HG03342 (cell line): ENCODE measurements at regions not wholly inside any gene's neighbourhood (a gene's known extent, or its start where the extent isn't known, plus 50 kb on each side); places are given as distances from the start of the nearest gene placed in this dataset.
"Not testable (repeated sequence)": the region's sequence is repeated elsewhere in the genome, so short reads cannot be mapped to it uniquely, and the experiment has no call there.

Experiments
- ATAC-seq: cut with Tn5 transposase; IDR thresholded peaks from one replicate; pipeline ENCODE4 v1.9.1; 2021; ENCODE audit warnings: mild to moderate bottlenecking, moderate library complexity; ENCODE audit not compliant: unreplicated experiment

DNA sequence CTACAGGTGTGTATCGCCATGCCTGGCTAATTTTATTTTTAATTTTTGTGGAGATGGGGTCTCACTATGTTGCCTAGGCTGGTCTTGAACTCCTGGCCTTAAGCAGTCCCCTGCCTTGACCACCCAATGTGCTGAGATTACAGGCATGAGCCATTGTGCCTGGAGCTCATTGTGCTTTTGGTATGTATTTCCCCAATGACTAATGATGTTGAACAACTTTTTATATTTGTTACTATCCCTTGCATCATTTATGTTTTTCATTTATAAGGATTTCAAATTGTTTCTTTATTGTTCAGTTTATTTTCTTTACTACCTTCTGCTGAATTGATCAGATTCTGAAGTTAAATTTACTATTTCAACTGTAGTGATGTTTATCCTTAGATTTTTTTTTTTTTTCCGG, 199.7 kb downstream of the CEP135 start:
- ATAC-seq = no peak

DNA sequence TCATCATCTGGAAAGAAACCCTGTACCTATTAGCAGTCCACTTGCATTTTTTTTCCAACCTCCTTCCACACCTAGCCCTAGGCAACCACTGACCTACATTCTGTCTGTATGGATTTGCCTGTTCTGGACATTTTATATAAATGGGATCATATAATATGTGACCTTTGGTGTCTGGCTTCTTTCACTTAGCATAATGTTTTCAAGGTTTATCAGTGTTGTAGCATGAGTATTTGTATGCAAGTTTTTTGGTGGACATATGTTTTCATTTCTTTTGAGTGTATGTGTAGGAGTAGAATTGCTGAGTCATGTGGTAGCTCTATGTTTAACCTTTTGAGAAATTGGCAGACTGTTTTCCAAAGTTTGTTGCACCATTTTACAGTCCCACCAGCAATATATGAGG, 198.6 kb downstream of the CEP135 start:
- no peak for ATAC-seq

- no peak for ATAC-seq
These were observed 198.2 kb downstream of the CEP135 start for GRCh38 chr4:56146956-56147355.

GRCh38 chr4:56142088-56142487, 193.3 kb downstream of the CEP135 start:
- ATAC-seq = no peak

GRCh38 chr4:56139241-56139827, 190.6 kb downstream of the CEP135 start:
- ATAC-seq = no peak

DNA sequence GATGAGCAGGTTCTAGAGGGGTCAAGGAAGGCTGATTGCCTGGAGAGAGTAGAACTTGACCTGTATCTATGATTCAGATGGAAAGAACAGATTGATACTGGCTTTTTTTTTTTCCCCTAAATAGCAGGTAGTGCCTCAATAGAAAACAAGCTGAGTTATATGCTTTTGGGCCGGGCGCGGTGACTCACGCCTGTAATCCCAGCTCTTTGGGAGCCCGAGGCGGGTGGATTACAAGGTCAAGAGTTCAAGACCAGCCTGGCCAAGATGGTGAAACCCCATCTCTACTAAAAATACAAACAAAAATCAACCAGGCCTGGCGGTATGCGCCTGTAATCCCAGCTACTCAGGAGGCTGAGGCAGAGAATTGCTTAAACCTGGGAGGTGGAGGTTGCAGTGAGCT, 186.1 kb downstream of the CEP135 start:
- ATAC-seq = not testable (repeated sequence)

DNA sequence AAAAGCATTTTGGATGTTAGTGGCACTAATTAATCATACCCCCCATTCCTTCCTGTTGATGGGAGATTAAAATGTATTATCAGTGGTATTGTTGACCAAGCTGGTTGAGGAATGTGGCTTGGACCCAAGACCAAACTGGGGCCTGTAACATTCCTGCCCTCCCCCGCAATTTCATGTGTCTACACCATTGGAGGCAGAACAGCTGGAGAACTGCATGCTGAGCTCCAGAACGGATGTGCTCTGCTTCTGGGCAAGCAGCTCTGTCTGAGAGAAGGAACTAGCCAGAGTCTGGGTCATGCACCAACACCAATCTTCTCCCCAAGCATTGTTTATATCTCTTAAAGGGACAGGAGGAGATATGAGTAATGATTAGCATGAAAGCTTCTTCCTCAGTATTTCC, 185.5 kb downstream of the CEP135 start:
- ATAC-seq = no peak

DNA sequence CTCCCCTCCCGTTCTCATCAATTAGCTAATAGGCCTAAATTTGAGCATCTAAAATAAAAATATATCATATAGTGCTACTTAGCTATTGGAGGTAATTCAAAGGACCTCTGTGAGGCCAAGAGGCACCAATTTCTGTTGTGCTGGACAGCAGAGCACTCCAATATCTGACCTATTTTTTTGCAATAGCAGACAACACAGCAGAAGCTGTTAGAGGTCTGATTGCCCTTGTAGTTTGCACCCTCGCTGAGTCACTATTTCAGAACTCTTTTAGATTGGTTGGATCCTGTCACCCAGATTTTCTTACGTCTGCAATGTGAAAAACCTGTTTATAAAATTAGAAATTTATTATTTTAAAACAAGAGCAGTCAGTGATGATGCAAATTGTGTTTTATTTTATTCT, 184.1 kb downstream of the CEP135 start:
- no peak for ATAC-seq

DNA sequence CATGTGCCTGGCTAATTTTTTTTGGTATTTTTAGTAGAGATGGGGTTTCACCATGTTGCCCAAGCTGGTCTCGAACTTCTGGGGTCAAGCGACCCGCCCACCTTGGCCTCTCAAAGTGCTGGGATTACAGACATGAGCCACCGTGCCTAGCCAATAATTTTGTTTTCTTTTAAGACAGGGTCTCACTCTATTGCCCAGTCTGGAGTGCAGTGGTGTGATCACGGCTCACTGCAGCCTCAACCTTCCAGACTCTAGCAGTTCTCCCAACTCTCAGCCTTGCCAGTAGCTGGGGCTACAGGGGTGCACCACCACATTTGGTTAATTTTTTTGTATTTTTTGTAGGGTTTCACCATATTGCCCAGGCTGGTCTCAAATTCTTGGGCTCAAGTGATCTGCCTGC, 183.4 kb downstream of the CEP135 start:
- ATAC-seq = not testable (repeated sequence)

- ATAC-seq = no peak
These were observed 181.9 kb downstream of the CEP135 start for GRCh38 chr4:56130606-56131155.

GRCh38 chr4:56129431-56129861, 180.7 kb downstream of the CEP135 start:
- no peak for ATAC-seq

GRCh38 chr4:56128213-56128612, 179.5 kb downstream of the CEP135 start:
- no peak for ATAC-seq

DNA sequence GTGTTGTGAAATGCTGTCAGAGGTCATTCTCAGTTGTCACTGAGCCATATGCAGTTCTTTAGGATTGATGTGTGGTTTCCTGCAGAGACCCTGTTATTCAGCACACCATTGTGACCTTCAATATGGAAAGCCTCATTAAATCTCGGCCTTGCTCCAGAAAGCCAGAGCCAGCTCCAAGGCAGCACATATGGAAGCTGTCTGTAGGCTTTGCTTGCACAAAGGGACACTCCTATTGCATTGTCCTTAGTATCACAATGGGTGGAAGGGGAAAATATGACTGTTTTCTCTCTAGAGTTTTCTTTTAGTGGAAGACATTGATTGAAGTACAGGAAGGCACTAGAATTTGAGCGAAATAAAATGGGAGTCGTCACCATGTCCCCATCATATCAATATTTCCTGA, 179.0 kb downstream of the CEP135 start:
- ATAC-seq = no peak

- no peak for ATAC-seq
These were observed 174.8 kb downstream of the CEP135 start for GRCh38 chr4:56123547-56123946.

- ATAC-seq = no peak
These were observed 174.3 kb downstream of the CEP135 start for GRCh38 chr4:56123051-56123450.

DNA sequence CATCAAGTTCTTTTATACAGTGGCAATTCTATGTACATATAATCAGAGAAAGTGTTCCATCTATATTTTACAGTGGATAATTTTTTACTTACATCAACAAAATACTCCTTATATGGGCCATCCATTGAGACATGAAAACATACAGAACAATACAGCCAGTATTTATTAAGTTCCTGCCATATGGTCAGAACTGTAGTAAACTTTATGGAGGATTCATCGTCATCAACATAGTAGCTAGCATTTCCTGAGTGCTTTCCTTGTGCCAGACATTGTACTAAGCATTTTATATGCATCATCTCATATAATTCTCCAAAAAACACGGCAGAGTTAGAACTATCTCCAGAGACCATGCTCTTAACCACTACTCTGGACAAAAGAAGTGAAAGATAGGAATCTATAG, 170.1 kb downstream of the CEP135 start:
- ATAC-seq = no peak

DNA sequence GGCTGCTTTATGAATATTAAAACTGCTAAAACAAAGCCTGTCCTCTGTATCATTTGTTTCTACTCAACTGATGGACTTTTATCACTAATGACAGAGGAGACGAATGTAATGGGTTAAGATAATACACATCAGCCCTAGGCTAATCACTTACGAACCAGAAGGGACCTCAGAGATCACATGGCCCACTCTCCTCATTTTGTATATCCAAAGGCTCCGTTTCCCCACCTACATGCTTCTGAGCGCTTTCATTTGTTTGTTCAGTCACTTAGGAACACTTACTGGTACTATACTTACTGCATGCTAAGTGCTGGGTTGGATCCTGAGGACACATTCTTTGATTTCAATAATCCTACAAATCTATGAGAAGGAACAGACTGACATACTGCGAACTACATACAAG, 169.3 kb downstream of the CEP135 start:
- ATAC-seq = no peak

- no peak for ATAC-seq
These were observed 167.2 kb downstream of the CEP135 start for GRCh38 chr4:56115898-56116297.

GRCh38 chr4:56112377-56112776, 163.6 kb downstream of the CEP135 start:
- ATAC-seq = no peak

DNA sequence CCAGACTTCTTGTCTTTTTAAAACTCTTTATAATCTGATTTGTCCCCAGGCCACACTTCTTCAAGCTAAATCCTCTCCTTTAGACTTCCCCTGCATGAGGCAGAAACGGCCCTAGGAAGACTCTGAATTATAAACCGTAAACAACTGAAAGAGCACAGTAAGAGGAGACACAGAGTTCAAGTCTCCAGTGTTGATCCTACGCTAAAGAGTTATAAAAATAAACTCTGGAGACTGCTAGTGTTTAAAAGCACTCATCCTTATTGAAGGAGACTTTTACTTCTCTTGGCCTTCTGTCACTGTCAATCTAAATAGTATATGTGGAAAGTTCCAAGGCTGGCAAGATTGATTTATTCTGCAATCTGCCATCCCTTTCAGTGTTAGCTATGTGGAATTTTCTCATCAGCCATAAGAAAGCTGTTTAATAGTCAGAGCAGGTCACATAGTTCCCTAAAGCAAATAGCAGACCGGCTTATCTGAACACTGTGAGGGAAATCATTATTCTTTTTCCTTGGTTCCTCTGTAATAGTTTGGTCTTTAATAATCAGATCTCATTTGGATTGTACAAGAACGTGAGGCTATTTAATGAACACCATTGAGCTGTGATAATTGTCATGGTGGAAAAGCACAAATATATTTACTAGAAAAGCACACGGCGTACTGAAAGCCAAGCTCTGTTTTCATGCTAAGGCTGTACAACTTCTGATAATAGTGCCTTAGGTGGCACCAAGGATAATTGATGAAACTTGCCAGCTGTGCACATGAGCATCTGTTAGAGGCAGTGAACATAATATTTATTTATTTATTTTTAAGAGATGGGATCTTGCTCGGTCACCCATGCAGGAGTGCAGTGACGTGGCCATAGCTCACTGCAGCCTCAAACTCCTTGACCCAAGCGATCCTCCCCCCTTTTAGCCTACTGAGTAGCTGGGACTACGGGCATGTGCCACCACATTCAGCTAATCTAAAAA, 157.7 kb downstream of the CEP135 start:
- ATAC-seq = no peak

- ATAC-seq = no peak
These were observed 155.4 kb downstream of the CEP135 start for GRCh38 chr4:56104188-56104587.

GRCh38 chr4:56102601-56103000, 153.9 kb downstream of the CEP135 start:
- no peak for ATAC-seq
